H54 (cell line): ENCODE measurements at regions not wholly inside any gene's neighbourhood (a gene's known extent, or its start where the extent isn't known, plus 50 kb on each side); places are given as distances from the start of the nearest gene placed in this dataset.

Experiments used
- DNase-seq: peaks from one replicate; pipeline ENCODE4 v3.0.0; 2011; ENCODE audit warnings: low spot score, mixed read lengths; ENCODE audit not compliant: insufficient read length
- FAIRE-seq: peaks from 3 replicates; lab custom pipeline; 2011; peaks lifted over from hg19 to GRCh38; lab: Jason Lieb, UNC
- POLR2A ChIP-seq: IDR thresholded peaks from 2 replicates; pipeline ENCODE4 v1.6.1; 2011; ENCODE audit warnings: low read depth, mild to moderate bottlenecking, low read length

DNA sequence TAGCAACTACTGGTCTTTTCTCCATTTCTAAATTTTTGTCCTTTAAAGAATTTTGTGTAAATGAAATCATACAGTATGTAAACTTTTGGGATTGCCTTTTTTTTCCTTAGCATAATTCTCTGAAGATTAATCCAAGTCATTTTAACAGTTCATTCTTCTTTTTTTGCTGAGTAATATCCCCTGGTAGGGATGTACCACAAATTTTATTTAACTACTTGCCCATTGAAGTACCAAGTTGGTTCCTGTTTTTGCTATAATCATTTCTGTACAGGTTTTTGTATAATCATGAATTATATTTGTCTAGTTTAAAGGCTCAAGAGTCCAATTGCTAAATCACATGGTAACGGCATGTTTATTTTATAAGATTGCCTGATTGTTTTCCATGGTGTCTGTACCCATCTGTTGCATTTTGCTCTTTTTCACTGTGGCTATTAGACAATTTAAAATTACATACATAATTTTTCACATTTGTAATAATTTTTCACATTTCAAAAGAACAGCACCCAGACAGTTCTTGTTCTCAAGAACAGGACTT, 891.1 kb downstream of the USP25 start:
- no peak for TF ChIP-seq POLR2A
- DNase-seq (no peak), FAIRE-seq (no peak)

DNA sequence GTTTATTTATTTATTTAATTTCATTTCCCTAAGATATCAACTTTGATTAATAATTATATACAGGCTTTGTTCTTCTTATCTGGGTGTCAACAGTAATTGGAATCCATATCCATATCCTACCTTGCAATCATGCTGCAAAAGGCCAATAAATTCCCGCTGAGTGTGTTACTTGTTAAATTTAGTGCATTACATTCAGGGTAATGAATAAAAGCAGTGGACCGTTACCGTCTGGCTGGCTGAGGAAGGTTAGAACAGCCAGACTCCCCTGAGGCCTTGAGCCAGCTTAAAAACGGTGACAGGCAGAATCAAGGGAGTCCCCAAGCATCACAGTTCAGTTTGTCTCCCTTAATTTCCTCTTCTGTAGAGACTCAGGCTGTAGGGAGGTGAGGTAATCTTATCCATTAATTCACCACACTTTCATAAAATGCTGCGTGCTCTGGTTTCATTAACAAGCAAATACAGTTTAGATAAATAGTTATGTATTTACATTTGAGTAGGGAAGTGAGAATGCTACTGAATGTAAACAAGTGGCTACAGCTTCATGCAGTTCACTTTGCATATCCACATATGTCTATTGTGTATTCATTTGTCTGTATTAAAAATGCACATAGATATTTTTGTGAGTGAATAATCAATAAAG, 888.2 kb upstream of the CXADR start:
- FAIRE-seq (no peak), DNase-seq (no peak)
- no peak for TF ChIP-seq POLR2A

DNA sequence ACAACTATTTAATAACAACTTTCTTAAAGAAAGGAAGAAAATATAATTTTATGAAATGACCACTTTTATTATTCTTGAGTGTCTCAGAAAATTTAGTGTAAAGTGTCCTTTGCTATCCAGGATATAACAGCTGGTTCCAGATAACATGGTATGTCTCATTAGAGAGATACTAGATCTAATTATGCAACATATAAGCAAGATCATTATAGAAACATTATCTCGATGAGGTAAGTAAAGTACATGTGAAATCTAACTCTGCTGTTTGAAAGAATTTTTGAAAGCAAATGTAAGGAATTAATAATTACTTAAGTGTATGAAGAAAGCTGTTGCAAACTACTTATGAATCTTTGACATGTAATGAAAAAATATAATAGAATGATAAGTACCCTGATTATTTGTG, 887.4 kb upstream of the CXADR start:
- no peak for DNase-seq
- no peak for FAIRE-seq
- no peak for TF ChIP-seq POLR2A

DNA sequence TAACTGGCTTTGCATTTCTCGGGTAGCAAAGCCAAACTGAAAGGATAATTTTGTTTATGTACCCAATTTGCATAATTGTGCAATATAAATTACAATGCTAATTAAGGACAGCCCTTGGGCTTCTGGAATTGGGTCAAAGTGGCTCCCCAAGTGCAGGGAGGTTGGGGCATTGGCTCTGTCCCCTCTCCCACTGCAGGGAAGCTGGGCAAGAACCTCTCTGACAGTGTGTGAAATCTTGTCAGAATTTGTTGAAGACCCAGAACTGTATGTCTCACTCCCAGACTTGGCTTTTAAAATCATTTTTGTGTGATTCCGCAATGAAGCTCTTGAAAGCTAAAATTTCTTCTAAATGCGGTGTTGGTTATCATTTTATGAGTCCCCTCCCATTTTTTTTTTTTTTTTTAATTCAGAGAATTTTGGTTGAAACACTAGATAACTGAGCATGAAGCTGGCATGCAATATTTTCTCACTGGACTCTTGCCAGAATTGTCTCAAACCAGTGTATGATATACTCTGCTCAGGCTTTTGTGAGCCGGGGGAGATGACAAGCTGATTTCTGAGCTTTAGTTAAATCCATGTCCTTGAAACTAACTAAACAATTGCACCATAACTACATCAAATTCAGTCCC, 878.9 kb upstream of the CXADR start:
- no peak for DNase-seq

DNA sequence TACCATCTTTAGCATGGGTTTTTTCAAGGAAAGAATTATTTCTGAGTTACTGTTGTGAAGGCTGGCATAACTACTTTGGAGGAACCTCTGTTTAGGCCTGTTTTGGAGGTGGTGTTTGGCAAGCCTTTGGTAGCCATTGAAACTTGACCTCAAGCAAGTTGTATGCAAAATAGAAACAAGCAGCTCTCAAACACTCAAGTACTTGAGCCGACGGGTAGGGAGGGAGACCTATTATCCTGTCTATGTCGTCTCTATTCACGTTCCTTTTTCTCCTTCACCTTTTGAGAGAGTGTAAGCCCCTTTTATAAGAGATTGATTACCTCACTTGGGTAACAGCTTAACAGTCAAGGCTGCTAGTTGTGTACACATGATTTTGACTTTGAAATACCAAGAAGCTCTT, 878.3 kb upstream of the CXADR start:
- DNase-seq (no peak), FAIRE-seq (no peak)
- TF ChIP-seq POLR2A: no peak

More for the DNA sequence above, 878.9 kb upstream of the CXADR start:
- TF ChIP-seq POLR2A: no peak
- FAIRE-seq: no peak

DNA sequence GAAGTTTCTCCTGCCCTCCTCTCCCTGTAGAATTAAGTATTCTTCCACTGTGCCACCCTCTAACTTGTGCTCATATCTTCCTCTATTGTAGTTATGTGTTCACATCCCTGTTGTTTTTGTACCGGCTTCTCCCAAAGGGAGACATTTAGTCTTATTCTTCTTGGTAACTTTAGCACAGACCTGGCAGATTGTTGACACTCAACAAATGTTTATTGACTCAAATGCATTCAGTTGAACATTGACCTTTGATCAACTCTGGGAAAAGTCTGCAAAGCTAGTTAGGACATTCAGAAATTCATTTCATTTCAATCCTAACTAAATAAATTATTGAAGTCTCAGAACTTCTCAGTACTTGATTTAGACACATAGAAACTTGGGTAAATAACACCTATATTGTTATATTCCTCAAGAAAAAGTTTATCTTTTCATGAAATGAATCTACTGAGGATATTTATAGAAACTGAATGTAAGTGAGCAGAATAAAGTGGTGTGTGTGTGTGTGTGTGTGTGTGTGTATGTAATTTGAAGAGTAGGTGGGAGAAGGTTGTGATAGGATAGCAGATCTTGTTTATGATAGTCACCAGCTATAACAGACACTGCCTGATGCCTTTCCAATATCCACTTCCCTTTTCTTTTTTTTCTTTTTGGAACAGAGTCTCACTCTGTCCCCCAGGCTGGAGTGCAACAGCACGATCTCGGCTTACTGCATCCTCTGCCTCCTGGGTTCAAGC, 872.4 kb upstream of the CXADR start:
- no peak for DNase-seq
- TF ChIP-seq POLR2A: no peak
- no peak for FAIRE-seq

DNA sequence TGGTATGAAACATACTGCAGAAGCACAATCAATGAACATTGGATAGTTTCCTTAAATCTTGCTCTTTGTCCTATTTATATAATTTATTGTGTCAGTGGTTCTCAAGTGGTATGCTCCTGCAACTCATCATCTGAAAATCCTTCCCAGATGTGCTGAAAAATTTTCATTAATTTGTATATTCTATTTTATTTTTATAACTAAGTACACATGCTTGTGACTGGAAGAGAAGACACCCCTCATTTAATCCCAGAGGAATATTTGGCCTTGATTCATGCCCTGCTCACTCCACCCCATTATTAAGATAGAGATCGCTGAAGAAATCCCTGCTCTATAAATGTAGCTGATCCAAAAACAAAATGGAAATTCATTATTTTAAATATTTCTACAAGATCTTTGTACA, 870.5 kb upstream of the CXADR start:
- no peak for FAIRE-seq

DNA sequence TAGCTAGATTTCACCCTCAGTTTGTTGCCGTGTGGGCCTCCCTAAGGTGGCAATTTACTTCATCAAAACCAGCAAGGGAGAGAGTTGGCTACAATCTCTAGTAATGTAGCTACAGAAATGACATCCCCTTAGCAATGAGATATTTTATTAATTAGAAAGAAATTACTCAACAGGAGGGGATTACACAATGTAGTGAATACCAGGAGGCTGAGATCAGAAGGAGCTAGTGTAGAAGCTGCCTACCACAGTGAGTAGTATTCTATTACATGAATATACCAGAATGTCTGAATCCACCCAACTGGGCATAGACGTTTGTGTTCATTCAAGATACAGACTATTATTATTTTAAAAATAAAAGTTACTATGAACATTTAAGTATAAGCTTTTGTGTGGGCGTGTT, 868.2 kb upstream of the CXADR start:
- no peak for DNase-seq
- no peak for TF ChIP-seq POLR2A
- no peak for FAIRE-seq

More for the DNA sequence above, 870.5 kb upstream of the CXADR start:
- no peak for TF ChIP-seq POLR2A
- DNase-seq: no peak

DNA sequence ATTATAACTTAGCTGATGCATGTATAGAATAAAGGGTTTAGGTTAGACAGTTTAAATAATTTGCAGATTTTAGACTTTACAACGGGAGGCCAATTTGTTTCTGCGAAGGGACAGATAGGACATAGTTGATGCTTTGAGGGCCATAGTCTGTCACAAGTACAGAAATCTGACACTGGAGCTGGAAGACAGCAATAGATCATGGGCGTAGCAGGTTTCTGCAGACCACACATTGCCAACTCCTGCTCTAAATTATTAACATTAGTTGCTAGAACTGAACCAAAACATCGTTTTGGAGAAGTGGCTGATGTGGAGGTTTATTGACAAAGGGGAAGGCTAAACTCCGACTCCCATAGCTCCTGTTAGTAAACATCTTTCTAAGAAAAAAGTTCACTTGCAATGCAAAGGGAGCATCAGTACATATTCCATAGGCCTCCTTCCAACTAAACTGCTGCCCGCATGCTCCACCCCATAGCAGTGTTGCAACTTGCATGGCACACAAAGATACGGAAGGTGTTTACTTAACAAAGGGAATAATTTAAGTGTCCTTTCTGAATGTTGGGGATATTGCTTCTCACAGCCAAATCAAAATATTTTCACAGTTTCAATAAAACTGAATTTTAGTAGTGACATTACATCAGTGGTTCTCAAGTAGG, 862.0 kb upstream of the CXADR start:
- no peak for FAIRE-seq
- no peak for DNase-seq
- TF ChIP-seq POLR2A: no peak

DNA sequence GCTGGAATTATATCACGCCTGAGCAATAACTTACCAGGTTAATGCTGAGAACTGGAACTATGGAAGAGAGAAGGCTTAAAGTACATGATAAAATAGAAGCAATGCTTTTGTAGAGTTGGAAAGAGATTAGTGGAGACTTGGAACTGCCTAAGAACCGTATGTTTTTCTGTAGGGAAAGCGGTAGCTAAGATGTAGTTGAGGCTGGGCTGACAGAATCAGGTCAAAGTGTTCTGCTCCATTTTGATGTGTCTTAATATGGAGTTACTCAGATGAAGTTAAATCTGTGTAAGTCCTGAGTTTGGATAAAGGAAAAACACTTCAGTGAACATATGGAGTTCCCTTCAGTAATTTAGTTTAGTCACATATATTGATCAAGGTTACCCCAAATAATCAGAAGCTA, 860.9 kb upstream of the CXADR start:
- FAIRE-seq: no peak

DNA sequence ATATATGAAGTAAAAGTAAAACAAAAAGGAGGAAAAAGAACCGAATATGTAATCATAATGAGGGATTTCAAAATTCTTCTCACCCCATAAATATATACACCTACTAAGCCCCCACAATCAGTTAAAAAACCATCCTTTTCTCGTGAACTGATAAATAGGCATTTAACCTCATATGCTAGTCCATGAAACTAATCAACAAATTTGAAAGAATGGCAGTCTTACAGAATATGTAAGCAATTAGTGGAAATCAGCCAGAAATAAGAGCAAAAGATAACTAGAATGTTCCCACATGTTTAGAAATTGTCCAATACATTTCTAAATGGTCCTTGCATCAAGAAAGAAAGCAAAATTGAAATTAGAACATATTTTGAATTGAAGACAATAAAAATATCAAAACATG, 849.4 kb upstream of the CXADR start:
- no peak for DNase-seq
- TF ChIP-seq POLR2A: no peak
- FAIRE-seq: no peak

More for the DNA sequence above, 860.9 kb upstream of the CXADR start:
- no peak for DNase-seq
- no peak for TF ChIP-seq POLR2A

DNA sequence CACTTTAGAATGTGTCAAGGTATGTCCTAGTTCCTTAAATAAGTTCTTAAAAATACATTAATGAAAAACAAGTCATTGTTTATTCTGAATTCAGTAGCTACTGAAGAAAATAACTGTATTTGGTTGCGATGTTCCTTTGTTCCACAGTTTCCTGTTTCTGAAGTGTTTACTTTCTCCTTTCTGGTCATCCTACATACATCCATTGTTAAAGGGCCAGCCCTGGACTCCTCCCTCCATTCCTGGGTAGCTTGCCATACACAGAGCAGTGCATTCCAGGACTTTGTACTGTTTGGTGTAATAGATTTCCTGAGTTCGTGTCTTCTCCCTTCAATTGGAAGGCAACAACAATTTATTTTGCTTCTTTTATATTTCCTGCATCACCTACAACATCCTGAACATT, 845.4 kb upstream of the CXADR start:
- DNase-seq (no peak), FAIRE-seq (no peak)
- TF ChIP-seq POLR2A: no peak

DNA sequence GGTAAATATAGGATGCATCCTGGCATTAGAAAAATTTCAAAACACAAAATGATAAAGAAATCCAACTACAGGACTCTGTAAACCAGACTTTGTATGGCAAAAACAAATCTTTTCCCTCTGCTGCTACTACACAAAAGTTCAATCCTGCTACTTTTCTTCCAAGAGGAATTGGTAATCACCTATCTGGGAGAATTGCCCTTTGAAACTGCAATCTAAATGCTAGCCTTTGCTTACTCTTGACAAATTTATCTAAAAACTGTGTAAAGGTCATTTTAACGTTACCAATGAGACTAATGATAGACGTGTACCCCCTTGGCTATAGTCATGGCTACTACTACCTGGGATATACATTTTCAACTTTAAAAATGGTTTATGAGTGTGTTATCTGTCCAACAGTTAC, 837.9 kb upstream of the CXADR start:
- no peak for TF ChIP-seq POLR2A
- FAIRE-seq: no peak
- no peak for DNase-seq

DNA sequence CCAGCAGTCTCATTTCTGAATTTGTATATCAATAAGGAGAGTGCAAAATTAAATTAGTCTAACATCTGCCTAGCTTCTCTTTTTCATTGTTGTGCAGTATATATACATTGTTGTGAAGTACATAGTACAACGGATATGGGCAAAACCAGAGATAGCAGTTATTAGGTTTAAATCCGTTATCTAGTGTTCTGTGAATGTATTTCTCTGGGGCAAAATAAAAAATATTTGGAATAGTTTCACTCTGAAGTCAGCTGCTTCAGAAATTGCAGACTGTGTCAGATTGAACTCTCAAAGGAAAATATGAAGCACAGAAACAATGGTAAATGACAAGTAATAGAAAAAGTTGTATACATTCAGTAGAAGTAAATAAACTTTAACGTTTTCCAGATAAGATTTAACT, 836.5 kb upstream of the CXADR start:
- no peak for FAIRE-seq
- DNase-seq: no peak
- no peak for TF ChIP-seq POLR2A
